A549 (cell line): ENCODE measurements at regions not wholly inside any gene's neighbourhood (a gene's known extent, or its start where the extent isn't known, plus 50 kb on each side); places are given as distances from the start of the nearest gene placed in this dataset.

Source experiments
- ATAC-seq, 2 experiments: fragments of 200-7000 bp in 1 of 2; fragments of >200 bp in 1 of 2; cut with Nextera tagmentation in 1 of 2; cut with Tn5 transposase in 1 of 2; 3 replicates each; pipeline versions ENCODE4 v1.8.0 to v1.9.1; 2018 to 2020; ENCODE audit warnings: mild to moderate bottlenecking in 1 of 2, moderate library complexity in 1 of 2
- CTCF ChIA-PET: fragments of 300-600 bp; sonication (Branson Sonifier 250); formaldehyde crosslinking; extraction: SDS; loops from one replicate; lab custom pipeline; 2021; ENCODE audit warnings: antibody characterized with exemption, inconsistent platforms; lab: Yijun Ruan, JAX
- POLR2A ChIA-PET: fragments of 350-600 bp; formaldehyde crosslinking; extraction: SDS; loops from one replicate; lab custom pipeline; 2021; ENCODE audit warnings: antibody characterized with exemption, inconsistent platforms; lab: Yijun Ruan, JAX
- DNase-seq, 2 experiments: peaks; one replicate each; pipeline versions ENCODE4 v3.0.0 to v3.0.0-alpha.2; 2011 to 2016; ENCODE audit warnings: low read depth in 1 of 2, low spot score in 1 of 2
- FAIRE-seq: peaks from 2 replicates; lab custom pipeline; 2011; peaks lifted over from hg19 to GRCh38; lab: Jason Lieb, UNC
- H3K27ac ChIP-seq, 2 experiments: fragments of >200 bp; sonication (Bioruptor Twin); formaldehyde crosslinking; 3 replicates each; pipeline ENCODE4 v1.5.1; 2016 to 2017
- H3K4me1 ChIP-seq: fragments of >200 bp; sonication (Bioruptor Twin); formaldehyde crosslinking; 3 replicates; pipeline ENCODE4 v1.6.1; 2016
- H3K4me2 ChIP-seq: fragments of >200 bp; sonication (Bioruptor Twin); formaldehyde crosslinking; 3 replicates; pipeline ENCODE4 v1.6.1; 2016
- H3K4me3 ChIP-seq: fragments of >200 bp; sonication (Bioruptor Twin); formaldehyde crosslinking; 3 replicates; pipeline ENCODE4 v1.5.1; 2016
- H3K9me3 ChIP-seq: fragments of >200 bp; sonication (Bioruptor Twin); formaldehyde crosslinking; 3 replicates; pipeline ENCODE4 v1.6.1; 2016
- CEBPB ChIP-seq, 2 experiments: fragments of >200 bp in 1 of 2; sonication (Bioruptor Twin) in 1 of 2; formaldehyde crosslinking in 1 of 2; IDR thresholded peaks; 2 replicates each; pipeline ENCODE4 v1.6.1; 2012 to 2016
- CHD2 ChIP-seq: fragments of 150-350 bp; IDR thresholded peaks from 2 replicates; pipeline ENCODE4 v1.6.1; 2014; ENCODE audit warnings: low read length; ENCODE audit not compliant: partially characterized antibody
- ELK1 ChIP-seq: fragments of 150-350 bp; IDR thresholded peaks from 2 replicates; pipeline ENCODE4 v1.6.1; 2014; ENCODE audit warnings: low read depth, mild to moderate bottlenecking, low read length
- GATA3 ChIP-seq: IDR thresholded peaks from 2 replicates; pipeline ENCODE4 v1.6.1; 2012; ENCODE audit warnings: borderline replicate concordance
- HMGXB4 ChIP-seq: fragments of 250-450 bp; sonication (Bioruptor Pico); IDR thresholded peaks from 2 replicates; pipeline ENCODE4 v1.5.0; 2021; ENCODE audit warnings: mild to moderate bottlenecking, moderate library complexity, borderline replicate concordance
- KDM5A ChIP-seq: fragments of 200-600 bp; sonication (generic); IDR thresholded peaks from 2 replicates; pipeline ENCODE4 v1.6.1; 2016; ENCODE audit warnings: antibody characterized with exemption, mild to moderate bottlenecking
- MAX ChIP-seq: IDR thresholded peaks from 2 replicates; pipeline ENCODE4 v1.6.1; 2012
- NR3C1 ChIP-seq: fragments of >200 bp; sonication (Bioruptor Twin); formaldehyde crosslinking; IDR thresholded peaks from 3 replicates; pipeline ENCODE4 v1.6.1; 2017
- PBX3 ChIP-seq: IDR thresholded peaks from 2 replicates; pipeline ENCODE4 v1.6.1; 2012
- POLR2A ChIP-seq: IDR thresholded peaks from 2 replicates; pipeline ENCODE4 v1.6.1; 2012; ENCODE audit warnings: mild to moderate bottlenecking, low read length
- POLR2AphosphoS2 ChIP-seq: conservative IDR thresholded peaks from 2 replicates; pipeline ENCODE4 v1.6.1; 2012; ENCODE audit warnings: low read length, improper control_type of control experiment, inconsistent platforms
- REST ChIP-seq: fragments of 200-600 bp; sonication (generic); IDR thresholded peaks from 2 replicates; pipeline ENCODE4 v1.6.1; 2016; ENCODE audit warnings: antibody characterized with exemption, mild to moderate bottlenecking, moderate library complexity
- RNF2 ChIP-seq: fragments of 200-600 bp; sonication (generic); IDR thresholded peaks from 2 replicates; pipeline ENCODE4 v1.6.1; 2016; ENCODE audit warnings: low read depth, mild to moderate bottlenecking, antibody characterized with exemption, moderate library complexity, borderline replicate concordance
- SMC3 ChIP-seq: fragments of >200 bp; sonication (Bioruptor Twin); formaldehyde crosslinking; IDR thresholded peaks from 3 replicates; pipeline ENCODE4 v1.6.1; 2018; ENCODE audit warnings: inconsistent platforms
- ZFP36 ChIP-seq: fragments of 450-650 bp; IDR thresholded peaks from 2 replicates; pipeline ENCODE4 v1.6.1; 2014; ENCODE audit warnings: borderline replicate concordance; ENCODE audit not compliant: partially characterized antibody
- ZSCAN20 ChIP-seq: fragments of 250-450 bp; sonication (Bioruptor Pico); IDR thresholded peaks from 2 replicates; pipeline ENCODE4 v1.8.0; 2022; ENCODE audit warnings: mild to moderate bottlenecking, moderate library complexity
- WGBS: methylation state at CpG from one replicate; pipeline ENCODE4 v1.1.6; 2017; ENCODE audit errors: missing lambda C conversion rate; 5-methylcytosine and 5-hydroxymethylcytosine counted together

GRCh38 chr7:46979439-46979838, 602.5 kb downstream of the TNS3 start:
- POLR2A ChIA-PET, result no interaction called here
- ATAC-seq, result no peak
- H3K4me2 ChIP-seq, result no peak overlapping the region
- no peaks in the 10 kb centered on the region for H3K9me3 ChIP-seq
- no peaks in the 10 kb centered on the region for H3K4me1 ChIP-seq
- FAIRE-seq, result peak; percentile 73
- TF ChIP-seq ZSCAN20 (CRISPR knock-in tag) (no peak), CEBPB (IDR thresholded peaks at IDR 0.05) (no peak), POLR2AphosphoS2 (no peak), SMC3 (no peak), ELK1 (no peak), NR3C1 (no peak), RNF2 (no peak), MAX (no peak), REST (no peak)
- TF ChIP-seq, all 56 proteins: peak for 0
- no peak overlapping the region for H3K4me3 ChIP-seq
- 90% methylated on average over 1 of the region's 1 CpG for WGBS
- CTCF ChIA-PET, result interaction anchor here (1.5 kb wide), 1 partner anchor 13 kb away, joined by 6 read pairs; no protein-coding TSS in a partner anchor
- DNase-seq, result no peak
- no peak overlapping the region for H3K27ac ChIP-seq

- 36% methylated on average over 2 of the region's 2 CpGs for WGBS
- Histone ChIP-seq H3K4me2 (no peak overlapping the region), H3K9me3 (0 out of 3 replicates have a peak, but pooled peaks cover 3% of the 10 kb centered on the region), H3K4me1 (0 out of 3 replicates have a peak, but pooled peaks cover 4% of the 10 kb centered on the region), H3K27ac (no peak overlapping the region), H3K4me3 (no peak overlapping the region)
- TF ChIP-seq CHD2 (no peak), PBX3 (no peak), POLR2AphosphoS2 (no peak), HMGXB4 (CRISPR knock-in tag) (no peak), NR3C1 (no peak), ZFP36 (no peak), KDM5A (no peak), POLR2A (no peak), GATA3 (no peak), SMC3 (no peak), REST (no peak)
- CTCF ChIA-PET, result no interaction called here
- ATAC-seq (no peak), FAIRE-seq (no peak), DNase-seq (no peak)
- POLR2A ChIA-PET, result no interaction called here
Measured at GRCh38 chr7:46975493-46975892, 606.4 kb downstream of the TNS3 start.
